Mesendoderm (in vitro differentiated cells): ENCODE measurements at regions not wholly inside any gene's neighbourhood (a gene's known extent, or its start where the extent isn't known, plus 50 kb on each side); places are given as distances from the start of the nearest gene placed in this dataset.

Experiments used
- DNase-seq: peaks from one replicate; pipeline ENCODE4 v3.0.0; 2013
- H2AK5ac ChIP-seq: 2 replicates; pipeline ENCODE4 v1.6.1; 2013; ENCODE audit warnings: low read length, inconsistent platforms
- H2BK120ac ChIP-seq: 2 replicates; pipeline ENCODE4 v1.6.1; 2013; ENCODE audit warnings: low read depth, mild to moderate bottlenecking, low read length, moderate library complexity, mixed read lengths
- H2BK15ac ChIP-seq: replicated peaks from 2 replicates; pipeline ENCODE4 v1.6.1; 2013; ENCODE audit warnings: low read depth, mild to moderate bottlenecking, moderate library complexity
- H2BK5ac ChIP-seq: 2 replicates; pipeline ENCODE4 v1.6.1; 2013; ENCODE audit warnings: low read length, inconsistent platforms
- H3K18ac ChIP-seq: 2 replicates; pipeline ENCODE4 v1.6.1; 2013; ENCODE audit warnings: mild to moderate bottlenecking, low read length, mixed read lengths
- H3K23ac ChIP-seq: one replicate; pipeline ENCODE4 v1.6.1; 2013; ENCODE audit warnings: low read length
- H3K27ac ChIP-seq: 2 replicates; pipeline ENCODE4 v1.5.1; 2013; ENCODE audit warnings: low read depth, mild to moderate bottlenecking, inconsistent platforms, low read length, moderate library complexity
- H3K27me3 ChIP-seq: 2 replicates; pipeline ENCODE4 v1.6.1; 2013; ENCODE audit warnings: low read length, control low read depth, mild to moderate bottlenecking, inconsistent platforms; ENCODE audit not compliant: insufficient read depth, poor library complexity
- H3K36me3 ChIP-seq: 2 replicates; pipeline ENCODE4 v1.6.1; 2013; ENCODE audit warnings: low read length, inconsistent platforms; ENCODE audit not compliant: control insufficient read depth, insufficient read depth
- H3K4ac ChIP-seq: one replicate; pipeline ENCODE4 v1.6.1; 2013; ENCODE audit warnings: low read depth, mild to moderate bottlenecking, low read length, moderate library complexity
- H3K4me1 ChIP-seq: 2 replicates; pipeline ENCODE4 v1.6.1; 2013; ENCODE audit warnings: low read depth, low read length, inconsistent platforms; ENCODE audit not compliant: control insufficient read depth
- H3K4me2 ChIP-seq: 2 replicates; pipeline ENCODE4 v1.6.1; 2013; ENCODE audit warnings: low read length
- H3K4me3 ChIP-seq: 2 replicates; pipeline ENCODE4 v1.5.1; 2013; ENCODE audit warnings: mild to moderate bottlenecking, low read length
- H3K56ac ChIP-seq: one replicate; pipeline ENCODE4 v1.6.1; 2013; ENCODE audit warnings: low read length
- H3K79me1 ChIP-seq: 2 replicates; pipeline ENCODE4 v1.6.1; 2013; ENCODE audit warnings: low read length, inconsistent platforms
- H3K79me2 ChIP-seq: 2 replicates; pipeline ENCODE4 v1.6.1; 2013; ENCODE audit warnings: mild to moderate bottlenecking, low read length; ENCODE audit not compliant: control insufficient read depth, insufficient read depth
- H3K9ac ChIP-seq: 2 replicates; pipeline ENCODE4 v1.6.1; 2013; ENCODE audit warnings: low read length, inconsistent platforms
- H4K5ac ChIP-seq: one replicate; pipeline ENCODE4 v1.6.1; 2013; ENCODE audit warnings: low read length
- H4K8ac ChIP-seq: one replicate; pipeline ENCODE4 v1.6.1; 2013; ENCODE audit warnings: low read depth, mild to moderate bottlenecking, control low read depth, low read length, moderate library complexity
- WGBS: extraction: QIAGEN DNeasy Blood & Tissue Kit; methylation state at CpG from one replicate; pipeline ENCODE4 v1.1.7; 2013; ENCODE audit warnings: low lambda C conversion rate, missing lambda C conversion rate; ENCODE audit not compliant: insufficient coverage; ENCODE audit errors: extremely low coverage; 5-methylcytosine and 5-hydroxymethylcytosine counted together

DNA sequence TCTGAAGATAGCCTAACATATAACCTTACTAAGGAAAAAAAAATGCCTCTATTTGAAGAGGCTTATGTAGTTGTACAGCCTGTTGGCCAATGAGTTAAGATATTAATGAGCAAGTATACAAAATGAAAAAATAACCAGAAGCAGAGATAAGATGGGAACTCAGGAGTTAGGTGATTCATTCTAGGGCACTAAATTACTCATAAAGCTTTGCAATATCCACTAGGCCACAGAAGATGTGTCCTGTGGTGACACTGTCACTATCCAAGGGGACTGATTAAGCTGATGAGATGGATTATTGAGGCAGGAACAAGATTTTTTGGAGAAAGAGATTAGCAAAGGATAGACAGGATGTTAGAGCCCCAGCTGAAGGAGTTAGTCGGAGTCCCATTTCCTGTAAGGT lies 99.6 kb downstream of the LIG4 start:
- Histone ChIP-seq H4K8ac (no peak overlapping the region), H2BK5ac (no peak overlapping the region), H3K27ac (no peak overlapping the region), H3K4me2 (no peak overlapping the region), H3K18ac (no peak overlapping the region), H3K56ac (no peak overlapping the region), H3K79me1 (no peaks in the 10 kb centered on the region), H3K36me3 (no peaks in the 10 kb centered on the region), H2BK15ac (no peak overlapping the region), H3K4me1 (no peaks in the 10 kb centered on the region), H3K23ac (no peak overlapping the region), H3K4ac (no peak overlapping the region), H3K27me3 (no peaks in the 10 kb centered on the region), H2AK5ac (no peak overlapping the region), H3K4me3 (no peak overlapping the region), H2BK120ac (no peak overlapping the region), H4K5ac (no peak overlapping the region), H3K9ac (no peak overlapping the region), H3K79me2 (no peaks in the 10 kb centered on the region)
- no peak for DNase-seq
- no CpG with 5 or more reads among the region's 1 CpG for WGBS

DNA sequence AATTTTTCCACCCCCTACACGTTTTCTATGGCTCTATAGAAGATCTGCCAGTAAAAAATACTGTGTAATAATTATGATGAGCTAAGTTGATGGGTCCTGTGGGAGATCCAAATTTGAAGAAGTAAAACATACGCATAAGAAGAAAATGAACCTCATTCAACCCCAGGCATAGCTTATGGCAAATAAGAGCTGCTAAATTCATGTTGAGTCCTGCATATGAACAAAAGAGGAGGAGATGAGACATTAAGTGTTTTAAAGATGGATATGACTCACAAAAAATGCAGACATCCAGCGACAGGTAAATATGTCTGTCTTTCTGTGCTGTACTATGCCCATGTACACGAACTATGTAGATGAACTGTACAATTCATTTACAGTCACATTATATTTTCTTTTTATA lies 101.9 kb downstream of the LIG4 start:
- no peak overlapping the region for H2BK15ac ChIP-seq
- H3K4me1 ChIP-seq = no peaks in the 10 kb centered on the region
- H3K23ac ChIP-seq = no peak overlapping the region
- no peak overlapping the region for H4K5ac ChIP-seq
- no peak overlapping the region for H3K4me2 ChIP-seq
- H2BK5ac ChIP-seq = no peak overlapping the region
- no peak overlapping the region for H3K18ac ChIP-seq
- no peaks in the 10 kb centered on the region for H3K79me2 ChIP-seq
- no peak overlapping the region for H3K4me3 ChIP-seq
- H3K4ac ChIP-seq = no peak overlapping the region
- no peak overlapping the region for H2BK120ac ChIP-seq
- DNase-seq = no peak
- H3K36me3 ChIP-seq = no peaks in the 10 kb centered on the region
- H4K8ac ChIP-seq = no peak overlapping the region
- no peak overlapping the region for H3K27ac ChIP-seq
- no peak overlapping the region for H3K56ac ChIP-seq
- no CpG with 5 or more reads among the region's 4 CpGs for WGBS
- no peak overlapping the region for H3K9ac ChIP-seq
- no peaks in the 10 kb centered on the region for H3K79me1 ChIP-seq
- no peak overlapping the region for H2AK5ac ChIP-seq
- H3K27me3 ChIP-seq = no peaks in the 10 kb centered on the region

DNA sequence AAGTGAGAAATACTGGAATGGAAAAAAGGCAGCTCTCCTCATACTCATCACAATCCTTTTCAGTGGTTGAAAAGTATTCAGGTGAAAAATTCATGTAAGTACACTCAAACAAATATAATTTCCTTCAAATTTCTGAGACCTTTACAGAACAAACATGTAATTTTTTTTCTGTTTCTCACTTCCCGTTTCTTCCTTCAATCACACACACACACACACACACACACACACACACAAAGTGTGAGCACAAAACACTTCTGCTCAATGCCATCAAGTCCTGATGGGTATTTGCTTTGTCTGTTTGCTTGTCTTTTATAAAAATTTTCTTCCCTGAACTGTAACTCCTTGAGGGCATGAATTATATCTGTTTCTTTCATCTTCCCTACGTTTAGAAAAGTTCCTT lies 110.6 kb downstream of the LIG4 start:
- Histone ChIP-seq H3K23ac (no peak overlapping the region), H3K9ac (no peak overlapping the region), H3K27me3 (no peaks in the 10 kb centered on the region), H2BK15ac (no peak overlapping the region), H3K4me2 (no peak overlapping the region), H3K4me3 (no peak overlapping the region), H3K36me3 (no peaks in the 10 kb centered on the region), H3K4me1 (no peaks in the 10 kb centered on the region), H4K8ac (no peak overlapping the region), H3K4ac (no peak overlapping the region), H3K27ac (no peak overlapping the region), H2BK5ac (no peak overlapping the region), H2AK5ac (no peak overlapping the region), H4K5ac (no peak overlapping the region), H2BK120ac (no peak overlapping the region), H3K79me1 (no peaks in the 10 kb centered on the region), H3K18ac (no peak overlapping the region), H3K56ac (no peak overlapping the region), H3K79me2 (no peaks in the 10 kb centered on the region)
- WGBS = no CpG with 5 or more reads among the region's 2 CpGs
- no peak for DNase-seq

DNA sequence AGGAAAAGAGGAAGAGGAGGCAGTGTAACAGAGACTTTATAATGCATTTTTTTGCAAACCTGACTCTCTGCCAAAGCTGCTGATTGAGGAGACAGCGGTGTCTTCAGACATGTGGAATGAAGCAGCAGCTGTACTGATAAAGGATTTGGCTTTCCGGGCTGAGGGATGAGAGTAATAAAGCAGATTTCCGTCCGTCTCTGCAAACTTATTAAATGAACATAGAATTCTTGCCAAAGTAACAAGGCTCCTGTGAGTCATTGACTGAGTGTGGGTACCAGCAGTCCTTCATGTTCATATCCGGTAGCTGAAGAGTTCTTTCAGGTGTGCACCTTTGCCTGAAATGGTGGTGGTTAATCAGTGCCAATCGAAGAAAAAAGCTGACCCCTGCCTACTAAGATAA lies 112.6 kb downstream of the LIG4 start:
- Histone ChIP-seq H3K4me3 (no peak overlapping the region), H3K36me3 (no peaks in the 10 kb centered on the region), H3K9ac (no peak overlapping the region), H3K27me3 (no peaks in the 10 kb centered on the region), H3K4me1 (no peaks in the 10 kb centered on the region), H3K56ac (no peak overlapping the region), H2BK120ac (no peak overlapping the region), H3K18ac (no peak overlapping the region), H4K5ac (no peak overlapping the region), H3K79me1 (no peaks in the 10 kb centered on the region), H2BK15ac (no peak overlapping the region), H3K4me2 (no peak overlapping the region), H3K4ac (no peak overlapping the region), H4K8ac (no peak overlapping the region), H3K27ac (no peak overlapping the region), H2AK5ac (no peak overlapping the region), H3K79me2 (no peaks in the 10 kb centered on the region), H3K23ac (no peak overlapping the region), H2BK5ac (no peak overlapping the region)
- no CpG with 5 or more reads among the region's 6 CpGs for WGBS
- DNase-seq = no peak

DNA sequence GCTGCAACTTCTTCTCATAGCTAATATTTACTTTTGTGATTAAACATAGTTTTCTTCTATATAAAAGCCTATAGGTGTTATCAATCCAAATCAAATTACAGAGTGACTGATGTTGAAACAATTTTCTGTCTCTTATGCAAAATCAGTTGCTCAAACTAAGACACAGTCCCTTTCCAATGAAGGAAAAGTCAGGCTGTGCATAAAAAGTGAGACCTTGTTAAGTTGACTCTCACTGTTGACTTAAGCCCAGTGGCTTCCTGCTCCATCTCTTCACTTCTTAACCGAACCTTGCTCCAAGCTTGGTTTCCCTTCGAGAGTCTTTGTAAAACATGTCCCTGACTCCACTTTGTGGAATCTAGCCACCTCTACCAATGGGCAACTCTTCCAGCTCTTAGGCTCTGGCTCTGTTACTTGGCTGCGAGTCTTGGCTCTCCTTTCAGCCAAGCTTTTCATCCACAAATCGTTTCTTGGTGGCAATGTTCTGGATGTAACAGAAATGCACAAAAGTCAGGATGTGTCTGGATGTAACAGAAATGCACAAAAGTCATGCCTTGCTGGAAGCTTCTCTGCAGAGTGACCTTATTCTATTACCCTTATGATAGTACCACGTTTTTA lies 118.9 kb downstream of the LIG4 start:
- H3K79me1 ChIP-seq = no peaks in the 10 kb centered on the region
- WGBS = no CpG with 5 or more reads among the region's 5 CpGs
- H4K5ac ChIP-seq = no peak overlapping the region
- no peak overlapping the region for H3K9ac ChIP-seq
- no peaks in the 10 kb centered on the region for H3K36me3 ChIP-seq
- no peak overlapping the region for H4K8ac ChIP-seq
- no peak overlapping the region for H3K4me2 ChIP-seq
- no peak overlapping the region for H2BK15ac ChIP-seq
- no peaks in the 10 kb centered on the region for H3K4me1 ChIP-seq
- no peak for DNase-seq
- no peak overlapping the region for H2BK5ac ChIP-seq
- no peak overlapping the region for H2BK120ac ChIP-seq
- H3K56ac ChIP-seq = no peak overlapping the region
- no peak overlapping the region for H3K4ac ChIP-seq
- no peak overlapping the region for H3K18ac ChIP-seq
- no peak overlapping the region for H2AK5ac ChIP-seq
- no peak overlapping the region for H3K27ac ChIP-seq
- no peaks in the 10 kb centered on the region for H3K27me3 ChIP-seq
- no peak overlapping the region for H3K23ac ChIP-seq
- H3K79me2 ChIP-seq = no peaks in the 10 kb centered on the region
- no peak overlapping the region for H3K4me3 ChIP-seq

DNA sequence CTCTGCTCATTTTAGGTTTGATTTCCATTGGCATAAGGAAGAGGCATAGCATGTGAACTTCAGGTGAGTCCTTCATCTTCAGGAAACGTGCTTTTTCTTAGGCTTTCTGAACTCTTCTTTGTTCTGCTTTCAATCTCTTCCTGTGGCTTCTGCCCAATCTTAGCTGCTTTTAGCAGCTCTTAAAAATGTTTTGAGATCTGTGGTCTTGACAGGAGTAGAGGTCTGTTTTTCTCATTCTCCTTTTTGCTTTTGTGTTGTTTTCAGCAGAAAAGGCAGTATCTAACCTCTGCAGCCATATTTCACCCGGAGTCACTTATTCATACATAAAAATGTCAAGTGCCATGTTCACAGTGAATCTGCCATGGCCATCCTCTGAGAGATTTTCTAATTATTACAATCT lies 120.3 kb downstream of the LIG4 start:
- Histone ChIP-seq H3K79me1 (no peaks in the 10 kb centered on the region), H3K79me2 (no peaks in the 10 kb centered on the region), H3K56ac (no peak overlapping the region), H3K4me1 (no peaks in the 10 kb centered on the region), H3K4me2 (no peak overlapping the region), H3K4ac (no peak overlapping the region), H3K18ac (no peak overlapping the region), H4K5ac (no peak overlapping the region), H3K27me3 (no peaks in the 10 kb centered on the region), H3K23ac (no peak overlapping the region), H2BK15ac (no peak overlapping the region), H4K8ac (no peak overlapping the region), H3K9ac (no peak overlapping the region), H3K27ac (no peak overlapping the region), H3K36me3 (no peaks in the 10 kb centered on the region), H2BK5ac (no peak overlapping the region), H2AK5ac (no peak overlapping the region), H3K4me3 (no peak overlapping the region), H2BK120ac (no peak overlapping the region)
- no peak for DNase-seq
- WGBS = no CpG with 5 or more reads among the region's 2 CpGs
